Naive B cell (primary cell): ENCODE measurements at regions not wholly inside any gene's neighbourhood (a gene's known extent, or its start where the extent isn't known, plus 50 kb on each side); places are given as distances from the start of the nearest gene placed in this dataset.
"Not testable (repeated sequence)": the region's sequence is repeated elsewhere in the genome, so short reads cannot be mapped to it uniquely, and the experiment has no call there.

Experiments
- ATAC-seq, 2 donors: fragments of 150-1000 bp; cut with Tn5 transposase; 2 replicates each; pipeline ENCODE4 v1.10.0; 2021; ENCODE audit warnings: low read depth in 2 of 2, mild to moderate bottlenecking in 2 of 2, moderate library complexity in 2 of 2
- DNase-seq: peaks from one replicate; pipeline ENCODE4 v3.0.0; 2022
- H3K27ac Mint-ChIP-seq, 6 donors: one replicate each; pipeline ENCODE4 v1.8.0; 2020 to 2022; ENCODE audit warnings: mild to moderate bottlenecking in 6 of 6, mixed read lengths in 6 of 6, moderate library complexity in 5 of 6, inconsistent platforms in 2 of 6
- H3K27me3 Mint-ChIP-seq, 3 donors: one replicate each; pipeline ENCODE4 v1.8.0; 2021 to 2022; ENCODE audit warnings: mixed read lengths in 3 of 3, mild to moderate bottlenecking in 1 of 3
- H3K36me3 Mint-ChIP-seq, 2 donors: one replicate each; pipeline ENCODE4 v1.8.0; 2020 to 2022; ENCODE audit warnings: mixed read lengths in 2 of 2, inconsistent platforms in 1 of 2, mild to moderate bottlenecking in 1 of 2
- H3K4me1 Mint-ChIP-seq, 3 donors: one replicate each; pipeline ENCODE4 v1.8.0; 2020 to 2022; ENCODE audit warnings: mixed read lengths in 3 of 3, inconsistent platforms in 1 of 3, mild to moderate bottlenecking in 1 of 3, moderate library complexity in 1 of 3
- H3K4me3 Mint-ChIP-seq, 8 donors: one replicate each; pipeline ENCODE4 v1.8.0; 2020 to 2022; ENCODE audit warnings: mild to moderate bottlenecking in 8 of 8, mixed read lengths in 8 of 8, moderate library complexity in 8 of 8, inconsistent platforms in 2 of 8
- H3K9me3 Mint-ChIP-seq, 7 donors: one replicate each; pipeline ENCODE4 v1.8.0; 2020 to 2022; ENCODE audit warnings: mixed read lengths in 7 of 7, mild to moderate bottlenecking in 5 of 7, inconsistent platforms in 2 of 7, moderate library complexity in 1 of 7

GRCh38 chr11:33527738-33528137, 172.9 kb downstream of the C11orf91 start:
- not testable (repeated sequence) for ATAC-seq, H3K4me3 Mint-ChIP-seq, DNase-seq, H3K4me1 Mint-ChIP-seq, H3K27ac Mint-ChIP-seq
- Mint-ChIP-seq H3K9me3 (peaks cover 4 to 41% (median 24%) of the 10 kb centered on the region in 7 donors), H3K27me3 (peaks cover 15 to 22% (median 16%) of the 10 kb centered on the region in 3 donors), H3K36me3 (peaks cover 11% of the 10 kb centered on the region in 2 donors)

- Mint-ChIP-seq H3K4me3 (no peak overlapping the region), H3K9me3 (peaks cover 4 to 41% (median 24%) of the 10 kb centered on the region in 7 donors), H3K27ac (no peak overlapping the region), H3K36me3 (peaks cover 11% of the 10 kb centered on the region in 2 donors), H3K27me3 (peaks cover 23% of the 10 kb centered on the region in 3 donors), H3K4me1 (no peaks in the 10 kb centered on the region)
- DNase-seq (no peak), ATAC-seq (no peak)
Measured at GRCh38 chr11:33525789-33526188, 174.8 kb downstream of the C11orf91 start.

- H3K27ac Mint-ChIP-seq: no peak overlapping the region
- H3K27me3 Mint-ChIP-seq: peaks cover 23 to 35% (median 30%) of the 10 kb centered on the region in 3 donors
Measured at GRCh38 chr11:33521384-33521783, 179.2 kb downstream of the C11orf91 start.

GRCh38 chr11:33520112-33520511, 180.5 kb downstream of the C11orf91 start:
- no peak for ATAC-seq
- DNase-seq: no peak
- Mint-ChIP-seq H3K9me3 (peaks cover 0 to 9% (median 4%) of the 10 kb centered on the region in 7 donors), H3K36me3 (no peaks in the 10 kb centered on the region), H3K27me3 (peaks cover 26 to 28% (median 26%) of the 10 kb centered on the region in 3 donors), H3K27ac (no peak overlapping the region), H3K4me1 (no peaks in the 10 kb centered on the region), H3K4me3 (no peak overlapping the region)

More at GRCh38 chr11:33521384-33521783, 179.2 kb downstream of the C11orf91 start:
- no peak overlapping the region for H3K4me3 Mint-ChIP-seq
- ATAC-seq (no peak), DNase-seq (no peak)
- no peaks in the 10 kb centered on the region for H3K4me1 Mint-ChIP-seq
- peaks cover 0 to 3% of the 10 kb centered on the region in 2 donors for H3K36me3 Mint-ChIP-seq
- peaks cover 3 to 18% (median 6%) of the 10 kb centered on the region in 7 donors for H3K9me3 Mint-ChIP-seq

- peaks cover 18 to 35% (median 27%) of the 10 kb centered on the region in 3 donors for H3K27me3 Mint-ChIP-seq
- H3K4me1 Mint-ChIP-seq: no peaks in the 10 kb centered on the region
- H3K27ac Mint-ChIP-seq: no peak overlapping the region
- DNase-seq: no peak
- H3K36me3 Mint-ChIP-seq: no peaks in the 10 kb centered on the region
- no peak for ATAC-seq
- H3K4me3 Mint-ChIP-seq: no peak overlapping the region
- peaks cover 0 to 7% (median 0%) of the 10 kb centered on the region in 7 donors for H3K9me3 Mint-ChIP-seq
Measured at GRCh38 chr11:33515347-33515746, 185.3 kb downstream of the C11orf91 start.

- no peaks in the 10 kb centered on the region for H3K4me1 Mint-ChIP-seq
- DNase-seq (no peak), ATAC-seq (no peak)
- H3K36me3 Mint-ChIP-seq: no peaks in the 10 kb centered on the region
- H3K27me3 Mint-ChIP-seq: peaks cover 20 to 35% (median 26%) of the 10 kb centered on the region in 3 donors
- peaks cover 0 to 7% (median 0%) of the 10 kb centered on the region in 7 donors for H3K9me3 Mint-ChIP-seq
- no peak overlapping the region for H3K27ac Mint-ChIP-seq
- H3K4me3 Mint-ChIP-seq: no peak overlapping the region
Measured at GRCh38 chr11:33514079-33514925, 186.3 kb downstream of the C11orf91 start.

- no peak overlapping the region for H3K27ac Mint-ChIP-seq
- H3K36me3 Mint-ChIP-seq: no peaks in the 10 kb centered on the region
- ATAC-seq (no peak), DNase-seq (no peak)
- peak overlapping the region in 1 of 8 donors; percentile 40 for H3K4me3 Mint-ChIP-seq
- H3K9me3 Mint-ChIP-seq: no peaks in the 10 kb centered on the region
- peaks cover 19 to 33% (median 27%) of the 10 kb centered on the region in 3 donors for H3K27me3 Mint-ChIP-seq
- no peaks in the 10 kb centered on the region for H3K4me1 Mint-ChIP-seq
Measured at GRCh38 chr11:33509632-33510031, 191.0 kb downstream of the C11orf91 start.

GRCh38 chr11:33507967-33508366, 192.7 kb downstream of the C11orf91 start:
- H3K27me3 Mint-ChIP-seq: peaks cover 12 to 27% (median 19%) of the 10 kb centered on the region in 3 donors
- H3K4me3 Mint-ChIP-seq: no peak overlapping the region
- H3K27ac Mint-ChIP-seq: no peak overlapping the region
- no peaks in the 10 kb centered on the region for H3K36me3 Mint-ChIP-seq
- DNase-seq: no peak
- no peaks in the 10 kb centered on the region for H3K9me3 Mint-ChIP-seq
- no peak for ATAC-seq
- no peaks in the 10 kb centered on the region for H3K4me1 Mint-ChIP-seq

- H3K36me3 Mint-ChIP-seq: no peaks in the 10 kb centered on the region
- ATAC-seq: no peak
- no peak overlapping the region for H3K27ac Mint-ChIP-seq
- H3K9me3 Mint-ChIP-seq: no peaks in the 10 kb centered on the region
- no peak for DNase-seq
- no peaks in the 10 kb centered on the region for H3K4me1 Mint-ChIP-seq
- H3K27me3 Mint-ChIP-seq: peaks cover 6 to 22% (median 14%) of the 10 kb centered on the region in 3 donors
- H3K4me3 Mint-ChIP-seq: no peak overlapping the region
Measured at GRCh38 chr11:33507356-33507755, 193.3 kb downstream of the C11orf91 start.

- Mint-ChIP-seq H3K9me3 (peaks cover 0 to 1% (median 0%) of the 10 kb centered on the region in 7 donors), H3K27ac (no peak overlapping the region), H3K27me3 (peaks cover 12 to 17% (median 13%) of the 10 kb centered on the region in 3 donors)
Measured at GRCh38 chr11:33505093-33505492, 195.5 kb downstream of the C11orf91 start.

GRCh38 chr11:33500861-33501479, 199.7 kb downstream of the C11orf91 start:
- Mint-ChIP-seq H3K36me3 (no peaks in the 10 kb centered on the region), H3K4me3 (no peak overlapping the region), H3K27ac (no peak overlapping the region), H3K9me3 (peaks cover 1 to 10% (median 4%) of the 10 kb centered on the region in 7 donors), H3K4me1 (no peaks in the 10 kb centered on the region), H3K27me3 (peaks cover 13 to 18% (median 18%) of the 10 kb centered on the region in 3 donors)
- no peak for DNase-seq
- no peak for ATAC-seq

More at GRCh38 chr11:33505093-33505492, 195.5 kb downstream of the C11orf91 start:
- H3K4me3 Mint-ChIP-seq: no peak overlapping the region
- no peaks in the 10 kb centered on the region for H3K4me1 Mint-ChIP-seq
- DNase-seq (no peak), ATAC-seq (no peak)
- no peaks in the 10 kb centered on the region for H3K36me3 Mint-ChIP-seq

GRCh38 chr11:33500332-33500731, 200.3 kb downstream of the C11orf91 start:
- DNase-seq: no peak
- H3K27ac Mint-ChIP-seq: no peak overlapping the region
- H3K4me1 Mint-ChIP-seq: no peaks in the 10 kb centered on the region
- peaks cover 1 to 10% (median 4%) of the 10 kb centered on the region in 7 donors for H3K9me3 Mint-ChIP-seq
- H3K4me3 Mint-ChIP-seq: no peak overlapping the region
- no peak for ATAC-seq
- peaks cover 13 to 18% (median 18%) of the 10 kb centered on the region in 3 donors for H3K27me3 Mint-ChIP-seq
- H3K36me3 Mint-ChIP-seq: no peaks in the 10 kb centered on the region

GRCh38 chr11:33492596-33492995, 208.0 kb downstream of the C11orf91 start:
- DNase-seq (no peak), ATAC-seq (no peak)
- Mint-ChIP-seq H3K4me1 (no peaks in the 10 kb centered on the region), H3K9me3 (peaks cover 2 to 10% (median 6%) of the 10 kb centered on the region in 7 donors), H3K36me3 (no peaks in the 10 kb centered on the region), H3K4me3 (no peak overlapping the region), H3K27me3 (peaks cover 14 to 18% (median 14%) of the 10 kb centered on the region in 3 donors), H3K27ac (no peak overlapping the region)
